WTC11 (cell line): ENCODE measurements at regions not wholly inside any gene's neighbourhood (a gene's known extent, or its start where the extent isn't known, plus 50 kb on each side); places are given as distances from the start of the nearest gene placed in this dataset.

ENCODE experiments used
- AR ChIP-seq: fragments of 250-450 bp; sonication (Bioruptor Pico); IDR thresholded peaks from 2 replicates; pipeline ENCODE4 v1.9.0; 2021; ENCODE audit warnings: mild to moderate bottlenecking
- CREB1 ChIP-seq: sonication (generic); formaldehyde crosslinking; IDR thresholded peaks from 2 replicates; pipeline ENCODE4 v1.8.0; 2023; ENCODE audit warnings: mild to moderate bottlenecking, missing genetic modification reagents
- CTCF ChIP-seq: fragments of 200-600 bp; IDR thresholded peaks from 2 replicates; pipeline ENCODE4 v1.8.0; 2022; ENCODE audit warnings: antibody characterized with exemption
- ESRRA ChIP-seq: sonication (generic); formaldehyde crosslinking; IDR thresholded peaks from 2 replicates; pipeline ENCODE4 v1.8.1; 2022; ENCODE audit warnings: mild to moderate bottlenecking, missing genetic modification reagents, borderline replicate concordance
- JUN ChIP-seq: sonication (generic); formaldehyde crosslinking; IDR thresholded peaks from 2 replicates; pipeline ENCODE4 v1.8.0; 2023; ENCODE audit warnings: mild to moderate bottlenecking, missing genetic modification reagents
- NFYB ChIP-seq: sonication (generic); formaldehyde crosslinking; conservative IDR thresholded peaks from 2 replicates; pipeline ENCODE4 v1.8.0; 2022; ENCODE audit warnings: low read depth, missing genetic modification reagents
- NR2C2 ChIP-seq: sonication (generic); formaldehyde crosslinking; IDR thresholded peaks from 2 replicates; pipeline ENCODE4 v1.8.0; 2022; ENCODE audit warnings: mild to moderate bottlenecking, missing genetic modification reagents
- NR3C1 ChIP-seq: sonication (generic); formaldehyde crosslinking; conservative IDR thresholded peaks from 2 replicates; pipeline ENCODE4 v1.8.1; 2023; ENCODE audit warnings: low read depth, mild to moderate bottlenecking, missing genetic modification reagents
- SP1 ChIP-seq: sonication (generic); formaldehyde crosslinking; conservative IDR thresholded peaks from 2 replicates; pipeline ENCODE4 v1.8.1; 2022; ENCODE audit warnings: missing genetic modification reagents
- USF2 ChIP-seq: sonication (generic); formaldehyde crosslinking; IDR thresholded peaks from 2 replicates; pipeline ENCODE4 v1.8.1; 2023; ENCODE audit warnings: mild to moderate bottlenecking, missing genetic modification reagents, moderate library complexity
- TF ChIP-seq, protein P1 (sequence below): fragments of 250-450 bp; sonication (Bioruptor Pico); IDR thresholded peaks from 2 replicates; pipeline ENCODE4 v1.9.0; 2021; ENCODE audit warnings: mild to moderate bottlenecking, borderline replicate concordance
- TF ChIP-seq, protein P2 (sequence below): sonication (generic); formaldehyde crosslinking; IDR thresholded peaks from 2 replicates; pipeline ENCODE4 v1.8.0; 2022; ENCODE audit warnings: mild to moderate bottlenecking, missing genetic modification reagents
- TF ChIP-seq, protein P3 (sequence below): sonication (generic); formaldehyde crosslinking; IDR thresholded peaks from 2 replicates; pipeline ENCODE4 v1.8.1; 2022; ENCODE audit warnings: mild to moderate bottlenecking, moderate library complexity, missing genetic modification reagents
- TF ChIP-seq, protein P4 (sequence below): sonication (generic); formaldehyde crosslinking; IDR thresholded peaks from 2 replicates; pipeline ENCODE4 v1.8.0; 2022; ENCODE audit warnings: mild to moderate bottlenecking, missing genetic modification reagents

GRCh38 chrY:13019486-13019885, 114.8 kb downstream of the DDX3Y start:
- TF ChIP-seq, protein P1, sequence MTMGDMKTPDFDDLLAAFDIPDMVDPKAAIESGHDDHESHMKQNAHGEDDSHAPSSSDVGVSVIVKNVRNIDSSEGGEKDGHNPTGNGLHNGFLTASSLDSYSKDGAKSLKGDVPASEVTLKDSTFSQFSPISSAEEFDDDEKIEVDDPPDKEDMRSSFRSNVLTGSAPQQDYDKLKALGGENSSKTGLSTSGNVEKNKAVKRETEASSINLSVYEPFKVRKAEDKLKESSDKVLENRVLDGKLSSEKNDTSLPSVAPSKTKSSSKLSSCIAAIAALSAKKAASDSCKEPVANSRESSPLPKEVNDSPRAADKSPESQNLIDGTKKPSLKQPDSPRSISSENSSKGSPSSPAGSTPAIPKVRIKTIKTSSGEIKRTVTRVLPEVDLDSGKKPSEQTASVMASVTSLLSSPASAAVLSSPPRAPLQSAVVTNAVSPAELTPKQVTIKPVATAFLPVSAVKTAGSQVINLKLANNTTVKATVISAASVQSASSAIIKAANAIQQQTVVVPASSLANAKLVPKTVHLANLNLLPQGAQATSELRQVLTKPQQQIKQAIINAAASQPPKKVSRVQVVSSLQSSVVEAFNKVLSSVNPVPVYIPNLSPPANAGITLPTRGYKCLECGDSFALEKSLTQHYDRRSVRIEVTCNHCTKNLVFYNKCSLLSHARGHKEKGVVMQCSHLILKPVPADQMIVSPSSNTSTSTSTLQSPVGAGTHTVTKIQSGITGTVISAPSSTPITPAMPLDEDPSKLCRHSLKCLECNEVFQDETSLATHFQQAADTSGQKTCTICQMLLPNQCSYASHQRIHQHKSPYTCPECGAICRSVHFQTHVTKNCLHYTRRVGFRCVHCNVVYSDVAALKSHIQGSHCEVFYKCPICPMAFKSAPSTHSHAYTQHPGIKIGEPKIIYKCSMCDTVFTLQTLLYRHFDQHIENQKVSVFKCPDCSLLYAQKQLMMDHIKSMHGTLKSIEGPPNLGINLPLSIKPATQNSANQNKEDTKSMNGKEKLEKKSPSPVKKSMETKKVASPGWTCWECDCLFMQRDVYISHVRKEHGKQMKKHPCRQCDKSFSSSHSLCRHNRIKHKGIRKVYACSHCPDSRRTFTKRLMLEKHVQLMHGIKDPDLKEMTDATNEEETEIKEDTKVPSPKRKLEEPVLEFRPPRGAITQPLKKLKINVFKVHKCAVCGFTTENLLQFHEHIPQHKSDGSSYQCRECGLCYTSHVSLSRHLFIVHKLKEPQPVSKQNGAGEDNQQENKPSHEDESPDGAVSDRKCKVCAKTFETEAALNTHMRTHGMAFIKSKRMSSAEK (CRISPR knock-in tag) = no peak
- no peak for TF ChIP-seq NR2C2 (CRISPR knock-in tag)
- no peak for TF ChIP-seq CTCF
- TF ChIP-seq SP1 (CRISPR knock-in tag) = no peak
- TF ChIP-seq, protein P2, sequence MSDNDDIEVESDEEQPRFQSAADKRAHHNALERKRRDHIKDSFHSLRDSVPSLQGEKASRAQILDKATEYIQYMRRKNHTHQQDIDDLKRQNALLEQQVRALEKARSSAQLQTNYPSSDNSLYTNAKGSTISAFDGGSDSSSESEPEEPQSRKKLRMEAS (CRISPR knock-in tag) = no peak
- no peak for TF ChIP-seq NFYB (CRISPR knock-in tag)
- no peak for TF ChIP-seq USF2 (CRISPR knock-in tag)
- no peak for TF ChIP-seq ESRRA (CRISPR knock-in tag)
- TF ChIP-seq AR (CRISPR knock-in tag) = no peak
- no peak for TF ChIP-seq CREB1
- TF ChIP-seq, protein P3, sequence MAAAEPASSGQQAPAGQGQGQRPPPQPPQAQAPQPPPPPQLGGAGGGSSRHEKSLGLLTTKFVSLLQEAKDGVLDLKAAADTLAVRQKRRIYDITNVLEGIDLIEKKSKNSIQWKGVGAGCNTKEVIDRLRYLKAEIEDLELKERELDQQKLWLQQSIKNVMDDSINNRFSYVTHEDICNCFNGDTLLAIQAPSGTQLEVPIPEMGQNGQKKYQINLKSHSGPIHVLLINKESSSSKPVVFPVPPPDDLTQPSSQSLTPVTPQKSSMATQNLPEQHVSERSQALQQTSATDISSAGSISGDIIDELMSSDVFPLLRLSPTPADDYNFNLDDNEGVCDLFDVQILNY (CRISPR knock-in tag) = no peak
- no peak for TF ChIP-seq NR3C1
- TF ChIP-seq JUN (CRISPR knock-in tag) = no peak
- TF ChIP-seq, protein P4, sequence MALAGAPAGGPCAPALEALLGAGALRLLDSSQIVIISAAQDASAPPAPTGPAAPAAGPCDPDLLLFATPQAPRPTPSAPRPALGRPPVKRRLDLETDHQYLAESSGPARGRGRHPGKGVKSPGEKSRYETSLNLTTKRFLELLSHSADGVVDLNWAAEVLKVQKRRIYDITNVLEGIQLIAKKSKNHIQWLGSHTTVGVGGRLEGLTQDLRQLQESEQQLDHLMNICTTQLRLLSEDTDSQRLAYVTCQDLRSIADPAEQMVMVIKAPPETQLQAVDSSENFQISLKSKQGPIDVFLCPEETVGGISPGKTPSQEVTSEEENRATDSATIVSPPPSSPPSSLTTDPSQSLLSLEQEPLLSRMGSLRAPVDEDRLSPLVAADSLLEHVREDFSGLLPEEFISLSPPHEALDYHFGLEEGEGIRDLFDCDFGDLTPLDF (CRISPR knock-in tag) = no peak
